HepG2 (cell line): ENCODE measurements at regions not wholly inside any gene's neighbourhood (a gene's known extent, or its start where the extent isn't known, plus 50 kb on each side); places are given as distances from the start of the nearest gene placed in this dataset.

ENCODE experiments used
- ATAC-seq: fragments of 200-7000 bp; cut with Tn5 transposase; 3 replicates; pipeline ENCODE4 v1.9.1; 2020; ENCODE audit warnings: mild to moderate bottlenecking, moderate library complexity
- BruUV-seq: library from RNA; stranded (reverse); fragments of 400-500 nt; replicated peaks from 2 replicates; lab custom pipeline; 2021; lab: Mats Ljungman, UMichigan
- CTCF ChIA-PET: fragments of 300-600 bp; formaldehyde crosslinking; extraction: SDS; loops from one replicate; lab custom pipeline; 2021; ENCODE audit warnings: low total read pairs, inconsistent platforms, low intra/inter-chr PET ratio; lab: Yijun Ruan, JAX
- POLR2A ChIA-PET: fragments of 350-600 bp; sonication (Branson Sonifier 250); formaldehyde crosslinking; loops from one replicate; lab custom pipeline; 2020; ENCODE audit warnings: antibody characterized with exemption, inconsistent platforms; lab: Yijun Ruan, JAX
- DNase-seq: peaks from one replicate; pipeline ENCODE4 v3.0.0-alpha.2; 2015; ENCODE audit warnings: low spot score
- FAIRE-seq: peaks from 3 replicates; lab custom pipeline; 2011; peaks lifted over from hg19 to GRCh38; lab: Jason Lieb, UNC
- H2AFZ ChIP-seq: one replicate; pipeline ENCODE4 v1.6.1; 2011; ENCODE audit warnings: low read length, inconsistent platforms
- H3K27ac ChIP-seq: fragments of 300-600 bp; 3 replicates; pipeline ENCODE4 v1.8.0; 2011; ENCODE audit warnings: mixed run types, mild to moderate bottlenecking, mixed read lengths, low read length, inconsistent platforms; ENCODE audit not compliant: insufficient read depth; ENCODE audit errors: extremely low read length
- H3K27me3 ChIP-seq, 2 experiments: fragments of 200-600 bp in 1 of 2; 2 replicates in 1 of 2; 3 replicates in 1 of 2; pipeline versions ENCODE4 v1.6.0 to v1.8.0; 2011; ENCODE audit warnings: low read length in 2 of 2, mild to moderate bottlenecking in 2 of 2, moderate library complexity in 2 of 2, inconsistent platforms in 1 of 2; ENCODE audit not compliant: insufficient read depth in 2 of 2, control insufficient read depth in 1 of 2
- H3K36me3 ChIP-seq, 2 experiments: fragments of 200-600 bp in 1 of 2; replicated peaks in 1 of 2; 2 replicates in 1 of 2; 3 replicates in 1 of 2; pipeline versions ENCODE4 v1.5.1 to v1.8.0; 2011; ENCODE audit warnings: low read length in 2 of 2, inconsistent platforms in 1 of 2; ENCODE audit not compliant: insufficient read depth in 2 of 2, control insufficient read depth in 1 of 2
- H3K4me1 ChIP-seq: 2 replicates; pipeline ENCODE4 v1.5.1; 2012; ENCODE audit warnings: low read length, inconsistent platforms; ENCODE audit not compliant: insufficient read depth
- H3K4me2 ChIP-seq: 2 replicates; pipeline ENCODE4 v1.6.0; 2011; ENCODE audit warnings: low read depth, low read length, inconsistent platforms
- H3K4me3 ChIP-seq, 3 experiments: fragments of 200-600 bp in 1 of 3; sonication (generic), shearing (Covaris generic) in 1 of 3; replicated peaks in 1 of 3; 2 replicates each; pipeline ENCODE4 v1.5.1; 2011 to 2016; ENCODE audit warnings: low read length in 3 of 3, inconsistent platforms in 2 of 3, low read depth in 2 of 3, mild to moderate bottlenecking in 2 of 3, control low read depth in 1 of 3, mixed read lengths in 1 of 3; ENCODE audit not compliant: insufficient read depth in 1 of 3
- H3K79me2 ChIP-seq: one replicate; pipeline ENCODE4 v1.6.1; 2011; ENCODE audit warnings: low read length, inconsistent platforms; ENCODE audit not compliant: insufficient read depth
- H3K9ac ChIP-seq: 2 replicates; pipeline ENCODE4 v1.6.0; 2011; ENCODE audit warnings: mild to moderate bottlenecking, low read depth, low read length, inconsistent platforms; ENCODE audit not compliant: insufficient read depth
- H3K9me3 ChIP-seq: 2 replicates; pipeline ENCODE4 v1.5.1; 2012; ENCODE audit warnings: mild to moderate bottlenecking, low read length
- H4K20me1 ChIP-seq: 2 replicates; pipeline ENCODE4 v1.6.0; 2011; ENCODE audit warnings: inconsistent platforms, mild to moderate bottlenecking, low read length, moderate library complexity; ENCODE audit not compliant: insufficient read depth
- FOXJ3 ChIP-seq: sonication (generic); formaldehyde crosslinking; IDR thresholded peaks from 2 replicates; pipeline ENCODE4 v1.4.0; 2020; ENCODE audit warnings: missing genetic modification reagents, mild to moderate bottlenecking, borderline replicate concordance
- IRF2 ChIP-seq: IDR thresholded peaks from 2 replicates; pipeline ENCODE4 v1.6.1; 2018; ENCODE audit warnings: missing genetic modification reagents, missing compliant biosample characterization
- MEF2D ChIP-seq: sonication (generic); formaldehyde crosslinking; IDR thresholded peaks from 2 replicates; pipeline ENCODE4 v1.5.1; 2020; ENCODE audit warnings: mild to moderate bottlenecking, missing genetic modification reagents
- RORA ChIP-seq: sonication (generic); formaldehyde crosslinking; IDR thresholded peaks from 2 replicates; pipeline ENCODE4 v1.5.0; 2020; ENCODE audit warnings: mild to moderate bottlenecking, missing genetic modification reagents, moderate library complexity
- ZC3H13 ChIP-seq: sonication (generic); formaldehyde crosslinking; IDR thresholded peaks from 2 replicates; pipeline ENCODE4 v1.8.1; 2023; ENCODE audit warnings: mild to moderate bottlenecking, missing genetic modification reagents, moderate library complexity
- ZKSCAN5 ChIP-seq: sonication (generic); formaldehyde crosslinking; IDR thresholded peaks from 2 replicates; pipeline ENCODE4 v1.5.1; 2020; ENCODE audit warnings: mild to moderate bottlenecking, missing genetic modification reagents
- ZNF335 ChIP-seq: sonication (generic); formaldehyde crosslinking; IDR thresholded peaks from 2 replicates; pipeline ENCODE4 v1.4.0; 2020; ENCODE audit warnings: missing genetic modification reagents
- ZNF468 ChIP-seq: sonication (generic); formaldehyde crosslinking; IDR thresholded peaks from 2 replicates; pipeline ENCODE4 v1.8.0; 2022; ENCODE audit warnings: mild to moderate bottlenecking, moderate library complexity, missing genetic modification reagents
- ZNF570 ChIP-seq: sonication (generic); formaldehyde crosslinking; IDR thresholded peaks from 2 replicates; pipeline ENCODE4 v1.4.0; 2020; ENCODE audit warnings: mild to moderate bottlenecking, missing genetic modification reagents, borderline replicate concordance
- WGBS: methylation state at CpG from one replicate; pipeline ENCODE4 v1.1.6; 2017; ENCODE audit warnings: low lambda C conversion rate; 5-methylcytosine and 5-hydroxymethylcytosine counted together
- in situ Hi-C: cut with HindIII; loops from 2 replicates; pipeline ENCODE4 v1.10.0; 2017; ENCODE audit warnings: low pct_unique_long_range_greater_than_20kb; ENCODE audit not compliant: extremely low pct_ligation_motif_present
- intact Hi-C: fragments of 100-400 bp; cut with micrococcal nuclease; formaldehyde crosslinking; loops from one replicate; pipeline ENCODE4 v1.10.0; 2022; ENCODE audit not compliant: unreplicated experiment
- TF ChIP-seq, protein P1 (sequence below): IDR thresholded peaks from 2 replicates; pipeline ENCODE4 v1.6.1; 2018; ENCODE audit warnings: missing genetic modification reagents, mild to moderate bottlenecking, missing compliant biosample characterization
- TF ChIP-seq, protein P2 (sequence below): fragments of 450-650 bp; IDR thresholded peaks from 2 replicates; pipeline ENCODE4 v1.6.1; 2016
- TF ChIP-seq, protein P3 (sequence below): fragments of 450-650 bp; IDR thresholded peaks from 2 replicates; pipeline ENCODE4 v1.6.1; 2017; ENCODE audit warnings: mild to moderate bottlenecking

DNA sequence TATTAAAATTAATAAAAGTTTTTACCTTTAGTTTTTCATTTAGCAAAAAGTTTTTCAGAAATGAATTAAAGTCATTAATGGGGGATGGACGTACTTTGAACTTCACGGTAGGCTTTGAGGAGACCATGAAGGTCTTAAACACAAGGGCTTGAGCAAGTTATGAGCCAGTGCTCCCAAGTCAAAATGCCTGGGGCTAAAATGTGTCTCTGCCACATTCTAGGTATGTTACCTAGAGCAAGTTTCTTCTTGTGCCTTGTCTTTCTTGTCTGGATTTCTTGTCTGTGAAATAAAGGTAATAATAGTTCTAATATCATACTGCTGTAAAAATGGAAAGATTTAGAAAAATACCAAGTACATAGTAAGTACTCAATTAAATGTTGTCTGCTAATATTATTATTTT is 132.7 kb upstream of the USP15 start:
- intact Hi-C loops = no loop called here
- WGBS = 1% methylated on average over 2 of the region's 2 CpGs
- Histone ChIP-seq H4K20me1 (no peaks in the 10 kb centered on the region), H3K27ac (no peak overlapping the region), H3K9ac (no peak overlapping the region), H3K36me3 (no peaks in the 10 kb centered on the region), H2AFZ (no peak overlapping the region), H3K27me3 (peaks cover 0 to 2% of the 10 kb centered on the region in 2 experiments; a peak in 2 of 5 replicates), H3K4me1 (no peaks in the 10 kb centered on the region), H3K9me3 (no peaks in the 10 kb centered on the region), H3K4me2 (no peak overlapping the region), H3K4me3 (no peak overlapping the region), H3K79me2 (no peaks in the 10 kb centered on the region)
- FAIRE-seq (no peak), ATAC-seq (no peak), DNase-seq (no peak)
- CTCF ChIA-PET = no interaction called here
- POLR2A ChIA-PET = no interaction called here
- no TSS peak for BruUV-seq
- in situ Hi-C loops = no loop called here
- no peak for TF ChIP-seq ZNF468 (CRISPR knock-in tag)
- TF ChIP-seq MEF2D (CRISPR knock-in tag) = no peak
- no peak for TF ChIP-seq ZKSCAN5 (CRISPR knock-in tag)
- TF ChIP-seq ZNF570 (CRISPR knock-in tag) = no peak
- TF ChIP-seq FOXJ3 (CRISPR knock-in tag) = no peak
- TF ChIP-seq IRF2 (CRISPR knock-in tag) = no peak
- TF ChIP-seq, protein P1, sequence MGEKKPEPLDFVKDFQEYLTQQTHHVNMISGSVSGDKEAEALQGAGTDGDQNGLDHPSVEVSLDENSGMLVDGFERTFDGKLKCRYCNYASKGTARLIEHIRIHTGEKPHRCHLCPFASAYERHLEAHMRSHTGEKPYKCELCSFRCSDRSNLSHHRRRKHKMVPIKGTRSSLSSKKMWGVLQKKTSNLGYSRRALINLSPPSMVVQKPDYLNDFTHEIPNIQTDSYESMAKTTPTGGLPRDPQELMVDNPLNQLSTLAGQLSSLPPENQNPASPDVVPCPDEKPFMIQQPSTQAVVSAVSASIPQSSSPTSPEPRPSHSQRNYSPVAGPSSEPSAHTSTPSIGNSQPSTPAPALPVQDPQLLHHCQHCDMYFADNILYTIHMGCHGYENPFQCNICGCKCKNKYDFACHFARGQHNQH (CRISPR knock-in tag) = no peak
- no peak for TF ChIP-seq ZC3H13
- TF ChIP-seq, protein P2, sequence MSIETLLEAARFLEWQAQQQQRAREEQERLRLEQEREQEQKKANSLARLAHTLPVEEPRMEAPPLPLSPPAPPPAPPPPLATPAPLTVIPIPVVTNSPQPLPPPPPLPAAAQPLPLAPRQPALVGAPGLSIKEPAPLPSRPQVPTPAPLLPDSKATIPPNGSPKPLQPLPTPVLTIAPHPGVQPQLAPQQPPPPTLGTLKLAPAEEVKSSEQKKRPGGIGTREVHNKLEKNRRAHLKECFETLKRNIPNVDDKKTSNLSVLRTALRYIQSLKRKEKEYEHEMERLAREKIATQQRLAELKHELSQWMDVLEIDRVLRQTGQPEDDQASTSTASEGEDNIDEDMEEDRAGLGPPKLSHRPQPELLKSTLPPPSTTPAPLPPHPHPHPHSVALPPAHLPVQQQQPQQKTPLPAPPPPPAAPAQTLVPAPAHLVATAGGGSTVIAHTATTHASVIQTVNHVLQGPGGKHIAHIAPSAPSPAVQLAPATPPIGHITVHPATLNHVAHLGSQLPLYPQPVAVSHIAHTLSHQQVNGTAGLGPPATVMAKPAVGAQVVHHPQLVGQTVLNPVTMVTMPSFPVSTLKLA = no peak
- TF ChIP-seq, protein P3, sequence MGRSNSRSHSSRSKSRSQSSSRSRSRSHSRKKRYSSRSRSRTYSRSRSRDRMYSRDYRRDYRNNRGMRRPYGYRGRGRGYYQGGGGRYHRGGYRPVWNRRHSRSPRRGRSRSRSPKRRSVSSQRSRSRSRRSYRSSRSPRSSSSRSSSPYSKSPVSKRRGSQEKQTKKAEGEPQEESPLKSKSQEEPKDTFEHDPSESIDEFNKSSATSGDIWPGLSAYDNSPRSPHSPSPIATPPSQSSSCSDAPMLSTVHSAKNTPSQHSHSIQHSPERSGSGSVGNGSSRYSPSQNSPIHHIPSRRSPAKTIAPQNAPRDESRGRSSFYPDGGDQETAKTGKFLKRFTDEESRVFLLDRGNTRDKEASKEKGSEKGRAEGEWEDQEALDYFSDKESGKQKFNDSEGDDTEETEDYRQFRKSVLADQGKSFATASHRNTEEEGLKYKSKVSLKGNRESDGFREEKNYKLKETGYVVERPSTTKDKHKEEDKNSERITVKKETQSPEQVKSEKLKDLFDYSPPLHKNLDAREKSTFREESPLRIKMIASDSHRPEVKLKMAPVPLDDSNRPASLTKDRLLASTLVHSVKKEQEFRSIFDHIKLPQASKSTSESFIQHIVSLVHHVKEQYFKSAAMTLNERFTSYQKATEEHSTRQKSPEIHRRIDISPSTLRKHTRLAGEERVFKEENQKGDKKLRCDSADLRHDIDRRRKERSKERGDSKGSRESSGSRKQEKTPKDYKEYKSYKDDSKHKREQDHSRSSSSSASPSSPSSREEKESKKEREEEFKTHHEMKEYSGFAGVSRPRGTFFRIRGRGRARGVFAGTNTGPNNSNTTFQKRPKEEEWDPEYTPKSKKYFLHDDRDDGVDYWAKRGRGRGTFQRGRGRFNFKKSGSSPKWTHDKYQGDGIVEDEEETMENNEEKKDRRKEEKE = no peak
- TF ChIP-seq RORA (CRISPR knock-in tag) = no peak
- no peak for TF ChIP-seq ZNF335 (CRISPR knock-in tag)
